DND-41 (cell line): ENCODE measurements at regions not wholly inside any gene's neighbourhood (a gene's known extent, or its start where the extent isn't known, plus 50 kb on each side); places are given as distances from the start of the nearest gene placed in this dataset.

ENCODE experiments used
- ATAC-seq: fragments of 200-7000 bp; cut with Tn5 transposase; 3 replicates; pipeline ENCODE4 v1.9.1; 2021; ENCODE audit warnings: low read depth; ENCODE audit not compliant: insufficient read depth
- DNase-seq: peaks from one replicate; pipeline ENCODE4 v3.0.0-alpha.2; 2020
- H2AFZ ChIP-seq: 2 replicates; pipeline ENCODE4 v1.6.0; 2012; ENCODE audit warnings: low read depth, low read length
- H3K27ac ChIP-seq: 2 replicates; pipeline ENCODE4 v1.5.1; 2012; ENCODE audit warnings: low read length, inconsistent platforms
- H3K27me3 ChIP-seq: fragments of 200-600 bp; sonication (generic); 2 replicates; pipeline ENCODE4 v1.6.0; 2012; ENCODE audit warnings: low read length, mild to moderate bottlenecking, inconsistent platforms; ENCODE audit not compliant: insufficient read depth, poor library complexity
- H3K36me3 ChIP-seq: 2 replicates; pipeline ENCODE4 v1.5.1; 2012; ENCODE audit warnings: low read length, inconsistent platforms; ENCODE audit not compliant: insufficient read depth
- H3K4me1 ChIP-seq: 2 replicates; pipeline ENCODE4 v1.5.1; 2012; ENCODE audit warnings: mild to moderate bottlenecking, low read length; ENCODE audit not compliant: insufficient read depth
- H3K4me2 ChIP-seq: 2 replicates; pipeline ENCODE4 v1.6.0; 2012; ENCODE audit warnings: mild to moderate bottlenecking, moderate library complexity, low read length, inconsistent platforms; ENCODE audit not compliant: insufficient read depth
- H3K4me3 ChIP-seq, 2 experiments: fragments of 200-600 bp in 1 of 2; shearing (Covaris generic) in 1 of 2; 2 replicates each; pipeline ENCODE4 v1.5.1; 2012 to 2016; ENCODE audit warnings: inconsistent platforms in 2 of 2, low read length in 2 of 2, mild to moderate bottlenecking in 2 of 2, low read depth in 1 of 2, moderate library complexity in 1 of 2
- H3K79me2 ChIP-seq: 2 replicates; pipeline ENCODE4 v1.6.0; 2012; ENCODE audit warnings: low read length, inconsistent platforms; ENCODE audit not compliant: insufficient read depth
- H3K9ac ChIP-seq: 2 replicates; pipeline ENCODE4 v1.6.0; 2012; ENCODE audit warnings: low read depth, mild to moderate bottlenecking, inconsistent platforms, low read length, moderate library complexity
- H3K9me3 ChIP-seq: 2 replicates; pipeline ENCODE4 v1.5.1; 2012; ENCODE audit warnings: low read length, moderate library complexity, mild to moderate bottlenecking, inconsistent platforms; ENCODE audit not compliant: insufficient read depth, severe bottlenecking
- H4K20me1 ChIP-seq: 2 replicates; pipeline ENCODE4 v1.6.0; 2012; ENCODE audit warnings: low read length; ENCODE audit not compliant: insufficient read depth
- CTCF ChIP-seq: IDR thresholded peaks from 2 replicates; pipeline ENCODE4 v1.5.1; 2012; ENCODE audit warnings: borderline replicate concordance, low read length, moderate library complexity, mild to moderate bottlenecking; ENCODE audit not compliant: poor library complexity, severe bottlenecking; ENCODE audit errors: extremely low read depth
- EZH2 ChIP-seq: IDR thresholded peaks from 3 replicates; pipeline ENCODE4 v1.6.1; 2012; ENCODE audit warnings: borderline replicate concordance, low read depth, mild to moderate bottlenecking, moderate library complexity, low read length, inconsistent platforms; ENCODE audit not compliant: severe bottlenecking

GRCh38 chr2:56522605-56523089 lies 338.9 kb downstream of the CCDC85A start:
- Histone ChIP-seq H3K79me2 (no peaks in the 10 kb centered on the region), H3K4me2 (no peak overlapping the region), H2AFZ (no peak overlapping the region), H3K27me3 (no peaks in the 10 kb centered on the region), H3K36me3 (no peaks in the 10 kb centered on the region), H4K20me1 (no peaks in the 10 kb centered on the region), H3K27ac (no peak overlapping the region), H3K9ac (no peak overlapping the region), H3K4me3 (no peak overlapping the region), H3K4me1 (no peaks in the 10 kb centered on the region), H3K9me3 (no peaks in the 10 kb centered on the region)
- no peak for ATAC-seq
- DNase-seq = no peak
- TF ChIP-seq CTCF = no peak
- no peak for TF ChIP-seq EZH2

GRCh38 chr2:56523816-56524215 lies 340.0 kb downstream of the CCDC85A start:
- Histone ChIP-seq H3K9me3 (no peaks in the 10 kb centered on the region), H3K4me2 (no peak overlapping the region), H3K9ac (no peak overlapping the region), H3K27me3 (no peaks in the 10 kb centered on the region), H2AFZ (no peak overlapping the region), H3K27ac (no peak overlapping the region), H3K4me1 (no peaks in the 10 kb centered on the region), H3K79me2 (no peaks in the 10 kb centered on the region), H3K4me3 (no peak overlapping the region), H4K20me1 (no peaks in the 10 kb centered on the region), H3K36me3 (no peaks in the 10 kb centered on the region)
- DNase-seq (no peak), ATAC-seq (no peak)
- TF ChIP-seq CTCF = no peak

- no peak overlapping the region for H3K27ac ChIP-seq
- ATAC-seq (no peak), DNase-seq (no peak)
- H3K27me3 ChIP-seq = no peaks in the 10 kb centered on the region
- TF ChIP-seq EZH2 (no peak), CTCF (no peak)
- H3K4me1 ChIP-seq = no peaks in the 10 kb centered on the region
- no peaks in the 10 kb centered on the region for H3K79me2 ChIP-seq
- H3K4me3 ChIP-seq = no peak overlapping the region
- no peak overlapping the region for H3K4me2 ChIP-seq
- no peaks in the 10 kb centered on the region for H3K9me3 ChIP-seq
- H4K20me1 ChIP-seq = no peaks in the 10 kb centered on the region
- H2AFZ ChIP-seq = no peak overlapping the region
- H3K36me3 ChIP-seq = no peaks in the 10 kb centered on the region
- H3K9ac ChIP-seq = no peak overlapping the region
These were observed 348.1 kb downstream of the CCDC85A start for GRCh38 chr2:56531668-56532420.
